HEK293 (cell line): ENCODE measurements at regions not wholly inside any gene's neighbourhood (a gene's known extent, or its start where the extent isn't known, plus 50 kb on each side); places are given as distances from the start of the nearest gene placed in this dataset.

ENCODE experiments used
- CTCF ChIP-seq: fragments of 450-650 bp; formaldehyde crosslinking; IDR thresholded peaks from 2 replicates; pipeline ENCODE4 v1.5.1; 2016; ENCODE audit warnings: missing biosample characterization, missing genetic modification characterization
- IKZF3 ChIP-seq: fragments of 450-650 bp; IDR thresholded peaks from 2 replicates; pipeline ENCODE4 v1.5.0; 2018; ENCODE audit warnings: missing biosample characterization, mild to moderate bottlenecking, missing genetic modification characterization, moderate library complexity
- KLF9 ChIP-seq: fragments of 450-650 bp; formaldehyde crosslinking; IDR thresholded peaks from 2 replicates; pipeline ENCODE4 v1.5.1; 2016; ENCODE audit warnings: missing biosample characterization, missing genetic modification characterization, low read depth
- PRDM4 ChIP-seq: fragments of 450-650 bp; formaldehyde crosslinking; IDR thresholded peaks from 2 replicates; pipeline ENCODE4 v1.5.1; 2017; ENCODE audit warnings: missing biosample characterization, missing genetic modification characterization
- ZBTB1 ChIP-seq: fragments of 450-650 bp; formaldehyde crosslinking; IDR thresholded peaks from 2 replicates; pipeline ENCODE4 v1.5.1; 2016; ENCODE audit warnings: missing biosample characterization, missing genetic modification characterization
- ZNF132 ChIP-seq: fragments of 450-650 bp; formaldehyde crosslinking; IDR thresholded peaks from 2 replicates; pipeline ENCODE4 v1.5.1; 2017; ENCODE audit warnings: missing biosample characterization, missing genetic modification characterization, borderline replicate concordance
- ZNF274 ChIP-seq, 2 experiments: fragments of 200-500 bp in 1 of 2; fragments of 450-650 bp in 1 of 2; sonication (Bioruptor generic) in 1 of 2; formaldehyde crosslinking in 1 of 2; IDR thresholded peaks; 2 replicates each; pipeline versions ENCODE4 v1.5.1 to v1.6.1; 2014 to 2016; ENCODE audit warnings: borderline replicate concordance in 1 of 2, inconsistent platforms in 1 of 2, low read length in 1 of 2, missing biosample characterization in 1 of 2, missing genetic modification characterization in 1 of 2
- ZNF302 ChIP-seq: fragments of 450-650 bp; formaldehyde crosslinking; IDR thresholded peaks from 2 replicates; pipeline ENCODE4 v1.5.1; 2016; ENCODE audit warnings: missing biosample characterization, missing genetic modification characterization, low read depth
- ZNF843 ChIP-seq: fragments of 450-650 bp; formaldehyde crosslinking; IDR thresholded peaks from 2 replicates; pipeline ENCODE4 v1.5.1; 2016; ENCODE audit warnings: missing biosample characterization, missing genetic modification characterization

GRCh38 chr15:38768970-38769369, 204.4 kb upstream of the RASGRP1 start:
- TF ChIP-seq CTCF (tag by site-specific recombination) (no peak), ZNF843 (tag by site-specific recombination) (no peak), KLF9 (tag by site-specific recombination) (no peak), IKZF3 (tag by site-specific recombination) (no peak), ZBTB1 (tag by site-specific recombination) (no peak), ZNF274 (IDR thresholded peaks at IDR 0.05; ENCODE audit: low read length) (no peak), ZNF274 (tag by site-specific recombination; IDR thresholded peaks at IDR 0.05; ENCODE audit: borderline replicate concordance) (no peak), PRDM4 (tag by site-specific recombination) (no peak), ZNF132 (tag by site-specific recombination) (no peak), ZNF302 (tag by site-specific recombination) (no peak)
